Tibial nerve (tissue), 4 donors: ENCODE measurements at regions not wholly inside any gene's neighbourhood (a gene's known extent, or its start where the extent isn't known, plus 50 kb on each side); places are given as distances from the start of the nearest gene placed in this dataset.

Source experiments
- CTCF ChIP-seq, 5 experiments: fragments of 200-600 bp in 3 of 5; fragments of 450-650 bp in 2 of 5; sonication (generic) in 3 of 5; IDR thresholded peaks; one replicate each; pipeline ENCODE4 v1.5.1; 2016 to 2019; ENCODE audit warnings: antibody characterized with exemption in 5 of 5, mild to moderate bottlenecking in 3 of 5, moderate library complexity in 2 of 5
- EP300 ChIP-seq, 2 donors: sonication (generic); formaldehyde crosslinking; IDR thresholded peaks; one replicate each; pipeline ENCODE4 v1.6.1; 2017; ENCODE audit warnings: antibody characterized with exemption in 2 of 2, mild to moderate bottlenecking in 1 of 2
- POLR2A ChIP-seq, 2 donors: fragments of 450-650 bp; IDR thresholded peaks; one replicate each; pipeline ENCODE4 v1.6.1; 2017; ENCODE audit warnings: antibody characterized with exemption in 2 of 2, mild to moderate bottlenecking in 2 of 2, moderate library complexity in 2 of 2

DNA sequence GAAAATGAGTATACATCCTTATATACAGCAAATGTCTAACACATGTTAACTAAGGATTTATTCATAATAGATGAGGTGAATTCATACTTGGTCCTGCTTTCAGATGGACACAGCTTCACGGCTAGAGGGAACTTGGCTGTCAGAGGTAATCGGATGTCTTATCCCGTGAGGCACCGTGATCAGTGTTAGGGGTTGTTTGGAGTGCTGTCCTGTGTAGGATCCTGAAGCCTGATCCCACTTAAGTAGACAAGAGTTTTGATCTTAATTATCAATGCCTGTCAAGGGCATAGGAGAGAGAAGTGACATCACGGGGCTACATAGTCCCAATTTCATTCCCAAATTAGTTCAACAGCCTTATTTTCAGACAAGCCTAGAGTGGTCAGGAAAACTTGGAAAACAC, 204.6 kb downstream of the RNF144A start:
- TF ChIP-seq CTCF (IDR thresholded peaks at IDR 0.05) (no peak), POLR2A (IDR thresholded peaks at IDR 0.05) (no peak), EP300 (IDR thresholded peaks at IDR 0.05) (no peak)
